CD8-positive, alpha-beta memory T cell (primary cell): ENCODE measurements at regions not wholly inside any gene's neighbourhood (a gene's known extent, or its start where the extent isn't known, plus 50 kb on each side); places are given as distances from the start of the nearest gene placed in this dataset.

ENCODE experiments used
- CTCF ChIA-PET: fragments of 350-600 bp; sonication (Branson Sonifier 250); formaldehyde crosslinking; loops from one replicate; lab custom pipeline; 2021; ENCODE audit warnings: antibody characterized with exemption; lab: Charles Lee
- POLR2A ChIA-PET: fragments of 350-600 bp; sonication (Branson Sonifier 250); formaldehyde crosslinking; loops from one replicate; lab custom pipeline; 2021; ENCODE audit warnings: antibody characterized with exemption; lab: Charles Lee
- DNase-seq, 5 donors: peaks; one replicate each; pipeline versions ENCODE4 v3.0.0 to v3.0.0-alpha.2; 2020 to 2022; ENCODE audit warnings: mixed read lengths in 1 of 5
- H3K27ac ChIP-seq: one replicate; pipeline ENCODE4 v1.7.0; 2013; ENCODE audit warnings: low read depth, mild to moderate bottlenecking, low read length, moderate library complexity
- H3K27me3 ChIP-seq: 2 replicates; pipeline ENCODE4 v1.7.0; 2013; ENCODE audit warnings: low read length, mild to moderate bottlenecking; ENCODE audit not compliant: insufficient read depth, poor library complexity, severe bottlenecking
- H3K36me3 ChIP-seq: 2 replicates; pipeline ENCODE4 v1.7.0; 2013; ENCODE audit warnings: mild to moderate bottlenecking, low read length, moderate library complexity; ENCODE audit not compliant: insufficient read depth
- H3K4me1 ChIP-seq: 2 replicates; pipeline ENCODE4 v1.7.0; 2013; ENCODE audit warnings: mild to moderate bottlenecking, low read length, moderate library complexity; ENCODE audit not compliant: insufficient read depth
- H3K4me3 ChIP-seq: 2 replicates; pipeline ENCODE4 v1.7.0; 2013; ENCODE audit warnings: mild to moderate bottlenecking, low read length
- H3K9me3 ChIP-seq: 2 replicates; pipeline ENCODE4 v1.7.0; 2013; ENCODE audit warnings: mild to moderate bottlenecking, low read length
- H3K27ac Mint-ChIP-seq, 8 donors: one replicate each; pipeline ENCODE4 v1.8.0; 2020 to 2021; ENCODE audit warnings: mixed read lengths in 8 of 8, mild to moderate bottlenecking in 6 of 8, inconsistent platforms in 3 of 8, moderate library complexity in 3 of 8
- H3K27me3 Mint-ChIP-seq, 2 donors: one replicate each; pipeline ENCODE4 v1.8.0; 2020 to 2021; ENCODE audit warnings: mixed read lengths in 2 of 2, mild to moderate bottlenecking in 1 of 2, moderate library complexity in 1 of 2
- H3K36me3 Mint-ChIP-seq, 3 donors: one replicate each; pipeline ENCODE4 v1.8.0; 2020 to 2021; ENCODE audit warnings: mixed read lengths in 3 of 3, inconsistent platforms in 1 of 3, mild to moderate bottlenecking in 1 of 3
- H3K4me1 Mint-ChIP-seq, 3 donors: one replicate each; pipeline ENCODE4 v1.8.0; 2020 to 2021; ENCODE audit warnings: mixed read lengths in 3 of 3, inconsistent platforms in 1 of 3, mild to moderate bottlenecking in 1 of 3
- H3K4me3 Mint-ChIP-seq, 7 donors: one replicate each; pipeline ENCODE4 v1.8.0; 2020 to 2021; ENCODE audit warnings: mixed read lengths in 7 of 7, mild to moderate bottlenecking in 6 of 7, moderate library complexity in 4 of 7, inconsistent platforms in 2 of 7
- H3K9me3 Mint-ChIP-seq, 5 donors: one replicate each; pipeline ENCODE4 v1.8.0; 2020 to 2022; ENCODE audit warnings: mixed read lengths in 5 of 5, mild to moderate bottlenecking in 3 of 5, moderate library complexity in 2 of 5, inconsistent platforms in 1 of 5

DNA sequence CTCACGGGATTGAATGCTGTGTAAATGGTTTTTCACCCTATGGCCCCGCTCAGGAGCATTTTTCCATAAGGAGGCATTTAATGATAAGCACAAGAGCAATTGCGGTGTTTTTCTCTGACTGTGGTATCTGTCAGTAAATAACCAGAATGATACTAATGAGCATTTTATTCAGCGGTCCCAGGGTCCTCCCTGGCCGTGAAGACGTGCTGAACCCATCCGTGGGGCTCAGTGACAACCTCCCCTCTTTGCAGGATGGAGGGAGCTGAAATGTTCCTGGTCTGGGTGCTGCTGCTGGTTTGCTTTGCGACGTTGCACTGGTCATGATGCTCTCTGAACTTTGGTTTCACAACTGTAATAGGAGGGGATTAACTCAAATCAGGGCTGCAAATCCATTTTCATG is 625.6 kb downstream of the AACS start:
- H3K4me3 ChIP-seq = no peak overlapping the region
- peaks cover 0 to 6% (median 5%) of the 10 kb centered on the region in 5 donors for H3K9me3 Mint-ChIP-seq
- CTCF ChIA-PET = no interaction called here
- H3K9me3 ChIP-seq = no peaks in the 10 kb centered on the region
- H3K27me3 Mint-ChIP-seq = no peaks in the 10 kb centered on the region
- no peaks in the 10 kb centered on the region for H3K4me1 Mint-ChIP-seq
- POLR2A ChIA-PET = no interaction called here
- no peak overlapping the region for H3K27ac Mint-ChIP-seq
- no peaks in the 10 kb centered on the region for H3K36me3 Mint-ChIP-seq
- H3K4me1 ChIP-seq = no peaks in the 10 kb centered on the region
- H3K4me3 Mint-ChIP-seq = no peak overlapping the region
- no peaks in the 10 kb centered on the region for H3K36me3 ChIP-seq
- H3K27me3 ChIP-seq = no peaks in the 10 kb centered on the region
- DNase-seq = no peak
- H3K27ac ChIP-seq = no peak overlapping the region

- H3K27ac ChIP-seq = no peak overlapping the region
- Mint-ChIP-seq H3K4me1 (no peaks in the 10 kb centered on the region), H3K4me3 (no peak overlapping the region), H3K27me3 (peaks cover 0 to 2% of the 10 kb centered on the region in 2 donors), H3K9me3 (peaks cover 0 to 11% (median 3%) of the 10 kb centered on the region in 5 donors), H3K27ac (no peak overlapping the region), H3K36me3 (no peaks in the 10 kb centered on the region)
- no peaks in the 10 kb centered on the region for H3K9me3 ChIP-seq
- ChIA-PET POLR2A (no interaction called here), CTCF (no interaction called here)
- no peak overlapping the region for H3K4me3 ChIP-seq
- H3K36me3 ChIP-seq = no peaks in the 10 kb centered on the region
- no peak for DNase-seq
- no peaks in the 10 kb centered on the region for H3K27me3 ChIP-seq
- H3K4me1 ChIP-seq = no peaks in the 10 kb centered on the region
Measured at GRCh38 chr12:125696054-125696453, 630.8 kb downstream of the AACS start.

DNA sequence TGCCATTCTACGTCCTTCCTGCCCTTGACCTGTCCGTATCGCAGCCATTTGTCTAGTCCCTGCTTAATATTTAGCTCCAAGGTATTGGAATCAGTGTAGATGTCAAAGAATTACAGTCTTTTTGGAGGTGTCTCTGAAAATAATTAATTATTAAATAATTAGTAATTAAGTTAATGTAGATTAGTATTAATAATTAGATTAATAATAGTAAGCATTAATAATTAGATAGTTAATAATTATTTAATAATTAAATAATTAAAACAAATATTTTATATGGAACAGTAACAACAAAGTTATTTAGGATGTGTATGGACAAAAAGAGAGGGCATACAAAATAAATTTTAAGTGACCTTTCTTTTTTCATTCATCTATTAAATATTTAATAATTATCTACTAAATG is 639.6 kb downstream of the AACS start:
- ChIA-PET POLR2A (no interaction called here), CTCF (no interaction called here)
- no peak overlapping the region for H3K4me3 Mint-ChIP-seq
- H3K36me3 Mint-ChIP-seq = no peaks in the 10 kb centered on the region
- H3K4me1 Mint-ChIP-seq = no peaks in the 10 kb centered on the region
- Histone ChIP-seq H3K27me3 (no peaks in the 10 kb centered on the region), H3K4me3 (no peak overlapping the region), H3K27ac (no peak overlapping the region), H3K36me3 (no peaks in the 10 kb centered on the region), H3K4me1 (no peaks in the 10 kb centered on the region), H3K9me3 (no peaks in the 10 kb centered on the region)
- no peak for DNase-seq
- no peak overlapping the region for H3K27ac Mint-ChIP-seq
- peaks cover 5 to 8% (median 5%) of the 10 kb centered on the region in 5 donors for H3K9me3 Mint-ChIP-seq
- H3K27me3 Mint-ChIP-seq = no peaks in the 10 kb centered on the region

DNA sequence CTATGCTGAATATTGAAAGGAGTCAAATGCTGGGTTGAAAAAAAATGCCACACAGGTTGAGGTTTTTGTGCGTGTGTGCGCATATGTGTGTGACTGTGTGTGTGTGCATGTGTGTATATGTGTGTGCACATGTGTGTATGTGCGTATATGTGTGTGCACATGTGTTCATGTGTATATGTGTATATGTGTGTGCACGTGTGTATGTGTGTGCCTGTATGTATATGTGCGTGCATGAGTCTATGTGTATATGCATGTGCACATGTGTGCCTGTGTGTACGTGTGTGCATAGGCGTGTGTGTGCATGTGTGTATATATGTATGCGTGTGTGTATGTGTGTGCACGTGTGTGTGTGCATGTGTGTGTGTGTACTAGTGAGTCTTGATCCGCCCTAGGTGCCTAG is 655.7 kb downstream of the AACS start:
- Histone ChIP-seq H3K36me3 (no peaks in the 10 kb centered on the region), H3K4me3 (no peak overlapping the region), H3K9me3 (peaks cover 3% of the 10 kb centered on the region), H3K27me3 (no peaks in the 10 kb centered on the region), H3K27ac (no peak overlapping the region), H3K4me1 (no peaks in the 10 kb centered on the region)
- CTCF ChIA-PET = no interaction called here
- Mint-ChIP-seq H3K9me3 (peaks cover 10 to 27% (median 17%) of the 10 kb centered on the region in 5 donors), H3K27ac (no peak overlapping the region), H3K36me3 (no peaks in the 10 kb centered on the region), H3K4me1 (no peaks in the 10 kb centered on the region), H3K27me3 (no peaks in the 10 kb centered on the region), H3K4me3 (no peak overlapping the region)
- no peak for DNase-seq
- POLR2A ChIA-PET = no interaction called here

- ChIA-PET POLR2A (no interaction called here), CTCF (no interaction called here)
- Histone ChIP-seq H3K27ac (no peak overlapping the region), H3K4me3 (no peak overlapping the region), H3K4me1 (no peaks in the 10 kb centered on the region), H3K27me3 (no peaks in the 10 kb centered on the region), H3K36me3 (no peaks in the 10 kb centered on the region), H3K9me3 (no peaks in the 10 kb centered on the region)
- no peak for DNase-seq
- no peaks in the 10 kb centered on the region for H3K4me1 Mint-ChIP-seq
- peaks cover 0 to 1% of the 10 kb centered on the region in 2 donors for H3K27me3 Mint-ChIP-seq
- no peaks in the 10 kb centered on the region for H3K36me3 Mint-ChIP-seq
- H3K9me3 Mint-ChIP-seq = peaks cover 0 to 22% (median 8%) of the 10 kb centered on the region in 5 donors
- no peak overlapping the region for H3K4me3 Mint-ChIP-seq
- no peak overlapping the region for H3K27ac Mint-ChIP-seq
Measured at GRCh38 chr12:125734137-125734536, 668.9 kb downstream of the AACS start.

DNA sequence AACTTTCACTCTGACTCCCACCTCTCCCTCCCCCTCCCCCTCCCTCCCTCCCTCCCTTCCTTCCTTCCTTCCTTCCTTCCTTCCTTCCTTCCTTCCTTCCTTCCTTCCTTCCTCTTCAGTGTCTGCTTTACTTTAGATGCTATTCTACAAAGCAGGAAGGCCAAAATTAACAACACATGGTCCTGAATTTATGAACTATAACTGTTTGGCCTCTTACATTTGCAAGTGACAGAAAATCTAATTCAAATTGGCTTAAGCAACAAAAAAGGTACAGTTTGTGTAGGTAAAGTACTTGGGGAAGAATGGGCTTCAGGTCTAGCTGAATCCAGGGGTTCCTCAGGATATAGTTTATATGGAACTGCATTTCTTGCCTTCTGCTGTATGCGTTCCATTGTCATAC is 673.0 kb downstream of the AACS start:
- Mint-ChIP-seq H3K4me1 (no peaks in the 10 kb centered on the region), H3K36me3 (no peaks in the 10 kb centered on the region), H3K27ac (no peak overlapping the region), H3K27me3 (no peaks in the 10 kb centered on the region), H3K9me3 (peaks cover 0 to 22% (median 10%) of the 10 kb centered on the region in 5 donors), H3K4me3 (no peak overlapping the region)
- POLR2A ChIA-PET = no interaction called here
- H3K36me3 ChIP-seq = no peaks in the 10 kb centered on the region
- H3K4me1 ChIP-seq = no peaks in the 10 kb centered on the region
- H3K27me3 ChIP-seq = no peaks in the 10 kb centered on the region
- CTCF ChIA-PET = no interaction called here
- no peak overlapping the region for H3K4me3 ChIP-seq
- H3K27ac ChIP-seq = no peak overlapping the region
- H3K9me3 ChIP-seq = no peaks in the 10 kb centered on the region
- no peak for DNase-seq

GRCh38 chr12:125742413-125742812 is 677.2 kb downstream of the AACS start:
- no peaks in the 10 kb centered on the region for H3K27me3 Mint-ChIP-seq
- Histone ChIP-seq H3K27ac (no peak overlapping the region), H3K4me1 (no peaks in the 10 kb centered on the region), H3K9me3 (no peaks in the 10 kb centered on the region), H3K36me3 (no peaks in the 10 kb centered on the region), H3K4me3 (no peak overlapping the region), H3K27me3 (no peaks in the 10 kb centered on the region)
- peaks cover 0 to 9% (median 5%) of the 10 kb centered on the region in 5 donors for H3K9me3 Mint-ChIP-seq
- DNase-seq = no peak
- CTCF ChIA-PET = no interaction called here
- POLR2A ChIA-PET = no interaction called here
- H3K27ac Mint-ChIP-seq = no peak overlapping the region
- H3K36me3 Mint-ChIP-seq = no peaks in the 10 kb centered on the region
- no peak overlapping the region for H3K4me3 Mint-ChIP-seq
- no peaks in the 10 kb centered on the region for H3K4me1 Mint-ChIP-seq

- no peak for DNase-seq
- H3K4me1 Mint-ChIP-seq = no peaks in the 10 kb centered on the region
- ChIA-PET POLR2A (no interaction called here), CTCF (no interaction called here)
- peaks cover 0 to 9% (median 5%) of the 10 kb centered on the region in 5 donors for H3K9me3 Mint-ChIP-seq
- no peak overlapping the region for H3K27ac Mint-ChIP-seq
- Histone ChIP-seq H3K36me3 (no peaks in the 10 kb centered on the region), H3K27ac (no peak overlapping the region), H3K4me1 (no peaks in the 10 kb centered on the region), H3K27me3 (no peaks in the 10 kb centered on the region), H3K4me3 (no peak overlapping the region), H3K9me3 (no peaks in the 10 kb centered on the region)
- H3K27me3 Mint-ChIP-seq = no peaks in the 10 kb centered on the region
- H3K36me3 Mint-ChIP-seq = no peaks in the 10 kb centered on the region
- H3K4me3 Mint-ChIP-seq = no peak overlapping the region
Measured at GRCh38 chr12:125744201-125744600, 679.0 kb downstream of the AACS start.

- peaks cover 0 to 3% of the 10 kb centered on the region in 2 donors for H3K27me3 Mint-ChIP-seq
- CTCF ChIA-PET = no interaction called here
- H3K27me3 ChIP-seq = no peaks in the 10 kb centered on the region
- no peaks in the 10 kb centered on the region for H3K36me3 ChIP-seq
- no peak for DNase-seq
- no peaks in the 10 kb centered on the region for H3K4me1 ChIP-seq
- H3K27ac Mint-ChIP-seq = no peak overlapping the region
- no peaks in the 10 kb centered on the region for H3K36me3 Mint-ChIP-seq
- H3K27ac ChIP-seq = no peak overlapping the region
- H3K4me3 Mint-ChIP-seq = no peak overlapping the region
- no peaks in the 10 kb centered on the region for H3K9me3 ChIP-seq
- peaks cover 0 to 9% (median 2%) of the 10 kb centered on the region in 5 donors for H3K9me3 Mint-ChIP-seq
- POLR2A ChIA-PET = no interaction called here
- H3K4me3 ChIP-seq = no peak overlapping the region
- H3K4me1 Mint-ChIP-seq = no peaks in the 10 kb centered on the region
Measured at GRCh38 chr12:125755512-125755911, 690.3 kb downstream of the AACS start.
